CD4-positive, alpha-beta T cell (primary cell): ENCODE measurements at regions not wholly inside any gene's neighbourhood (a gene's known extent, or its start where the extent isn't known, plus 50 kb on each side); places are given as distances from the start of the nearest gene placed in this dataset.

Source experiments
- ATAC-seq: fragments of 200-7000 bp; cut with Tn5 transposase; one replicate; pipeline ENCODE4 v1.10.0; 2022; ENCODE audit warnings: mild to moderate bottlenecking; ENCODE audit not compliant: poor library complexity
- CTCF ChIA-PET: fragments of 350-600 bp; sonication (Branson Sonifier 250); formaldehyde crosslinking; loops from one replicate; lab custom pipeline; 2021; ENCODE audit warnings: antibody characterized with exemption, inconsistent platforms; lab: Charles Lee
- POLR2A ChIA-PET: fragments of 350-600 bp; sonication (Branson Sonifier 250); formaldehyde crosslinking; loops from one replicate; lab custom pipeline; 2021; ENCODE audit warnings: antibody characterized with exemption, inconsistent platforms; lab: Charles Lee
- DNase-seq, 14 experiments: peaks; one replicate each; pipeline ENCODE4 v3.0.0-alpha.2; 2013 to 2020; ENCODE audit warnings: mixed read lengths in 2 of 14
- H3K27ac ChIP-seq, 2 donors: one replicate each; pipeline versions ENCODE4 v1.5.1 to v1.7.0; 2013; ENCODE audit warnings: low read length in 2 of 2, low read depth in 1 of 2, mild to moderate bottlenecking in 1 of 2
- H3K27me3 ChIP-seq, 2 experiments: 1 replicate in 1 of 2; 2 replicates in 1 of 2; pipeline versions ENCODE4 v1.6.1 to v1.7.0; 2013; ENCODE audit warnings: low read length in 2 of 2, control low read depth in 1 of 2, mild to moderate bottlenecking in 1 of 2, moderate library complexity in 1 of 2; ENCODE audit not compliant: insufficient read depth in 2 of 2, control insufficient read depth in 1 of 2
- H3K36me3 ChIP-seq: one replicate; pipeline ENCODE4 v1.6.1; 2013; ENCODE audit warnings: low read length, control low read depth; ENCODE audit not compliant: insufficient read depth
- H3K4me1 ChIP-seq: one replicate; pipeline ENCODE4 v1.6.1; 2013; ENCODE audit warnings: low read length, control low read depth; ENCODE audit not compliant: insufficient read depth
- H3K4me3 ChIP-seq: one replicate; pipeline ENCODE4 v1.5.1; 2013; ENCODE audit warnings: mild to moderate bottlenecking, low read length, moderate library complexity
- H3K9me3 ChIP-seq, 2 experiments: 1 replicate in 1 of 2; 2 replicates in 1 of 2; pipeline versions ENCODE4 v1.6.1 to v1.7.0; 2013; ENCODE audit warnings: low read length in 2 of 2, mild to moderate bottlenecking in 2 of 2, control low read depth in 1 of 2, moderate library complexity in 1 of 2; ENCODE audit not compliant: control insufficient read depth in 1 of 2, insufficient read depth in 1 of 2
- H3K27ac Mint-ChIP-seq: one replicate; pipeline ENCODE4 v1.8.0; 2020; ENCODE audit warnings: mixed read lengths
- H3K27me3 Mint-ChIP-seq: one replicate; pipeline ENCODE4 v1.8.0; 2021; ENCODE audit warnings: mixed read lengths
- H3K36me3 Mint-ChIP-seq: one replicate; pipeline ENCODE4 v1.8.0; 2021; ENCODE audit warnings: low read depth, mixed read lengths
- H3K4me1 Mint-ChIP-seq: one replicate; pipeline ENCODE4 v1.8.0; 2021; ENCODE audit warnings: low read depth, mixed read lengths
- H3K4me3 Mint-ChIP-seq: one replicate; pipeline ENCODE4 v1.8.0; 2020; ENCODE audit warnings: mild to moderate bottlenecking, mixed read lengths
- H3K9me3 Mint-ChIP-seq: one replicate; pipeline ENCODE4 v1.8.0; 2020; ENCODE audit warnings: mixed read lengths
- CTCF ChIP-seq: fragments of 200-600 bp; IDR thresholded peaks from one replicate; pipeline ENCODE4 v1.8.0; 2022; ENCODE audit warnings: antibody characterized with exemption, mild to moderate bottlenecking
- intact Hi-C, 2 experiments: fragments of 100-400 bp; cut with DNase I in 1 of 2; cut with micrococcal nuclease in 1 of 2; formaldehyde crosslinking; loops; one replicate each; pipeline versions ENCODE4 v1.15.1 to v1.9.0; 2023 to 2025; cut with DNase I, micrococcal nuclease

- Mint-ChIP-seq H3K27ac (no peak overlapping the region), H3K36me3 (no peaks in the 10 kb centered on the region), H3K9me3 (peaks cover 3% of the 10 kb centered on the region), H3K27me3 (no peaks in the 10 kb centered on the region), H3K4me1 (no peaks in the 10 kb centered on the region), H3K4me3 (no peak overlapping the region)
- TF ChIP-seq CTCF, result no peak
- no peaks in the 10 kb centered on the region for H3K36me3 ChIP-seq
- DNase-seq (no peak), ATAC-seq (no peak)
- H3K4me3 ChIP-seq, result no peak overlapping the region
- no peaks in the 10 kb centered on the region for H3K4me1 ChIP-seq
- no peaks in the 10 kb centered on the region for H3K9me3 ChIP-seq
- ChIA-PET CTCF (no interaction called here), POLR2A (no interaction called here)
- H3K27me3 ChIP-seq, result no peaks in the 10 kb centered on the region
- no peak overlapping the region for H3K27ac ChIP-seq
- intact Hi-C loops, result no loop called here
Measured at GRCh38 chr2:67560771-67561456, 163.8 kb downstream of the ETAA1 start.

GRCh38 chr2:67561457-67561965 lies 164.4 kb downstream of the ETAA1 start:
- Histone ChIP-seq H3K27me3 (no peaks in the 10 kb centered on the region), H3K4me1 (no peaks in the 10 kb centered on the region), H3K36me3 (no peaks in the 10 kb centered on the region), H3K27ac (no peak overlapping the region), H3K4me3 (no peak overlapping the region), H3K9me3 (no peaks in the 10 kb centered on the region)
- Mint-ChIP-seq H3K4me1 (no peaks in the 10 kb centered on the region), H3K4me3 (no peak overlapping the region), H3K27me3 (no peaks in the 10 kb centered on the region), H3K27ac (no peak overlapping the region), H3K9me3 (peaks cover 3% of the 10 kb centered on the region), H3K36me3 (no peaks in the 10 kb centered on the region)
- ChIA-PET POLR2A (no interaction called here), CTCF (no interaction called here)
- intact Hi-C loops, result no loop called here
- DNase-seq (no peak), ATAC-seq (no peak)
- no peak for TF ChIP-seq CTCF

- Mint-ChIP-seq H3K4me3 (no peak overlapping the region), H3K9me3 (peaks cover 9% of the 10 kb centered on the region), H3K4me1 (no peaks in the 10 kb centered on the region), H3K27me3 (no peaks in the 10 kb centered on the region), H3K27ac (no peak overlapping the region), H3K36me3 (no peaks in the 10 kb centered on the region)
- no peak overlapping the region for H3K4me3 ChIP-seq
- H3K36me3 ChIP-seq, result no peaks in the 10 kb centered on the region
- intact Hi-C loops, result no loop called here
- TF ChIP-seq CTCF, result no peak
- no peaks in the 10 kb centered on the region for H3K4me1 ChIP-seq
- ChIA-PET POLR2A (no interaction called here), CTCF (no interaction called here)
- H3K9me3 ChIP-seq, result no peaks in the 10 kb centered on the region
- no peaks in the 10 kb centered on the region for H3K27me3 ChIP-seq
- no peak overlapping the region for H3K27ac ChIP-seq
- no peak for DNase-seq
- no peak for ATAC-seq
Measured at GRCh38 chr2:67564076-67564475, 166.9 kb downstream of the ETAA1 start.
